NCI-H1105 treated with DMSO at 0.1 percent for 48 hours (cell line): ENCODE measurements at regions not wholly inside any gene's neighbourhood (a gene's known extent, or its start where the extent isn't known, plus 50 kb on each side); places are given as distances from the start of the nearest gene placed in this dataset.
"Not testable (repeated sequence)": the region's sequence is repeated elsewhere in the genome, so short reads cannot be mapped to it uniquely, and the experiment has no call there.

Source experiments
- DNase-seq: peaks from one replicate; lab custom pipeline; 2025; lab: John Stamatoyannopoulos, UW

GRCh38 chr20:53856300-53857295, 213.8 kb downstream of the BCAS1 start:
- no peak for DNase-seq

GRCh38 chr20:53855733-53856132, 214.7 kb downstream of the BCAS1 start:
- DNase-seq = no peak

GRCh38 chr20:53854609-53854926, 215.8 kb downstream of the BCAS1 start:
- not testable (repeated sequence) for DNase-seq

GRCh38 chr20:53853111-53853713, 217.2 kb downstream of the BCAS1 start:
- no peak for DNase-seq

GRCh38 chr20:53852691-53853090, 217.7 kb downstream of the BCAS1 start:
- no peak for DNase-seq

GRCh38 chr20:53852014-53852413, 218.4 kb downstream of the BCAS1 start:
- no peak for DNase-seq

- DNase-seq = no peak
Observed at GRCh38 chr20:53850319-53850718, 220.1 kb downstream of the BCAS1 start.

- DNase-seq = no peak
Observed at GRCh38 chr20:53849471-53850059, 220.8 kb downstream of the BCAS1 start.

- DNase-seq = no peak
Observed at GRCh38 chr20:53848304-53848703, 222.1 kb downstream of the BCAS1 start.

GRCh38 chr20:53847837-53848170, 222.6 kb downstream of the BCAS1 start:
- DNase-seq = no peak

- DNase-seq = no peak
Observed at GRCh38 chr20:53847139-53847836, 223.1 kb downstream of the BCAS1 start.

- DNase-seq = no peak
Observed at GRCh38 chr20:53846640-53847039, 223.8 kb downstream of the BCAS1 start.

GRCh38 chr20:53845980-53846379, 224.4 kb downstream of the BCAS1 start:
- no peak for DNase-seq

GRCh38 chr20:53844259-53844658, 226.1 kb downstream of the BCAS1 start:
- DNase-seq = no peak

GRCh38 chr20:53843645-53844044, 226.7 kb downstream of the BCAS1 start:
- DNase-seq = no peak

- no peak for DNase-seq
Observed at GRCh38 chr20:53842301-53843099, 227.9 kb downstream of the BCAS1 start.

GRCh38 chr20:53841741-53842140, 228.7 kb downstream of the BCAS1 start:
- no peak for DNase-seq

- DNase-seq = no peak
Observed at GRCh38 chr20:53840532-53840931, 229.9 kb downstream of the BCAS1 start.

- DNase-seq = no peak
Observed at GRCh38 chr20:53839423-53840176, 230.8 kb downstream of the BCAS1 start.

GRCh38 chr20:53838311-53838868, 232.0 kb downstream of the BCAS1 start:
- no peak for DNase-seq
